ENCODE measurements at regions not wholly inside any gene's neighbourhood (a gene's known extent, or its start where the extent isn't known, plus 50 kb on each side); places are given as distances from the start of the nearest gene placed in this dataset.

GRCh38 chr20:6560978-6561377 lies 206.5 kb upstream of the BMP2 start:
- DNase-seq (ENCODE audit: low spot score): no peak

- no peak for DNase-seq (ENCODE audit: low spot score)
These were observed 207.7 kb upstream of the BMP2 start for GRCh38 chr20:6559791-6560190.

DNA sequence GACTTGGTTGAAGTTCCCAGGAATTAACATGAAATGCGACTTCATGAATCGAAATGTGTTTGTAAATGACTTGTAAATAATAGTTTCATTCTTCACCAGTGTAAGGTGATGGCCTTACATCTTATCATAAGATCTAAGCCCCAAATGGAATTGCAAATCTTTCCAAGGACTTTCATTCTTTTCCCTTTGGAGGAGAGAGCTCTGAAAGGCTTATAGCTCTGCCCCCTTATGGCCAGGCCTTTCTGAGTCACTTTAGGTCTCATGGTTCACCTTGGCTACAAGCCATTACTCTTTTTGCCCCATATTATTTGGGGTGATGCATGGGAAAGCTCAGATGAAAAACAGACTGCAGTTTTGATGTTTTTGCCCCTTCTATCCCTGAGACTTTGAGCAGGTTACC lies 209.1 kb upstream of the BMP2 start:
- no peak for DNase-seq (ENCODE audit: low spot score)

- DNase-seq (ENCODE audit: low spot score): no peak
These were observed 233.6 kb upstream of the BMP2 start for GRCh38 chr20:6533761-6534479.

DNA sequence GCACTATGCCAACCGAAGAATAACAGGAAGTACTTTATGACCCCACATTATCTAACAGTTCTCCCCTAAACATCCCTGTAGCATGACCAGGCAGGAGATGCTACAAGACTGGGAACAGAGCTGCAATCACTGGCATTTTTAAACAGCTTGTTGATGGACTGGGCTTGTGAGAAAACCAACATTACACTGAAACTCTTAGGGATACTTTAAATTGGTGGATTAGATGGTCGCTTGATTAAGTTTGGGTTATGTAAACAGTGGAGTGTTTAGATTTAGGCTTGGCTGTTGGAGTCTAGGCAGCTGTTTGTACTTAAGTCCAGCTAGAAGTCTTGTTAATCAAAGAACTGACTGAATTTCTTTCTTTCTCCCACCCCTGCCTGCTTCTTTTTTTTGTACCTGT lies 234.1 kb upstream of the BMP2 start:
- DNase-seq (ENCODE audit: low spot score): no peak

- DNase-seq (ENCODE audit: low spot score): no peak
These were observed 236.6 kb upstream of the BMP2 start for GRCh38 chr20:6530779-6531315.

DNA sequence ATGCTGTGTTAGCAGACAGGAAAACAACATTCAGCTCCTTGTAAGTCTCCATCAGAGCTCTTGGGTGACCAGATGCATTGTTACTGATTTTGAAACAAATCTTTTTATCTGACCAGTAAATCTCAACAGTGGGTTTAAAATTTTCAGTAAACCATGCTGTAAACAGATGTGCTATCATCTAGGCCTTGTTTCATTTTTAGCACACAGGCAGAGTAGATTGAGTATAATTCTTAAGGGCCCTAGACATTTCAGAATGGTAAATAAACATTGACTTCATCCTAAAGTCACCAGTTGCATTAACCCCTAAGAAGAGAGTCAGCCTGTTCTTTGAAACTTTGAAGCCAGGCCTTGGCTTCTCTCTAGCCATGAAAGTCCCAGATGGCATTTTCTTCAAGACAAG lies 237.2 kb upstream of the BMP2 start:
- DNase-seq (ENCODE audit: low spot score): no peak

DNA sequence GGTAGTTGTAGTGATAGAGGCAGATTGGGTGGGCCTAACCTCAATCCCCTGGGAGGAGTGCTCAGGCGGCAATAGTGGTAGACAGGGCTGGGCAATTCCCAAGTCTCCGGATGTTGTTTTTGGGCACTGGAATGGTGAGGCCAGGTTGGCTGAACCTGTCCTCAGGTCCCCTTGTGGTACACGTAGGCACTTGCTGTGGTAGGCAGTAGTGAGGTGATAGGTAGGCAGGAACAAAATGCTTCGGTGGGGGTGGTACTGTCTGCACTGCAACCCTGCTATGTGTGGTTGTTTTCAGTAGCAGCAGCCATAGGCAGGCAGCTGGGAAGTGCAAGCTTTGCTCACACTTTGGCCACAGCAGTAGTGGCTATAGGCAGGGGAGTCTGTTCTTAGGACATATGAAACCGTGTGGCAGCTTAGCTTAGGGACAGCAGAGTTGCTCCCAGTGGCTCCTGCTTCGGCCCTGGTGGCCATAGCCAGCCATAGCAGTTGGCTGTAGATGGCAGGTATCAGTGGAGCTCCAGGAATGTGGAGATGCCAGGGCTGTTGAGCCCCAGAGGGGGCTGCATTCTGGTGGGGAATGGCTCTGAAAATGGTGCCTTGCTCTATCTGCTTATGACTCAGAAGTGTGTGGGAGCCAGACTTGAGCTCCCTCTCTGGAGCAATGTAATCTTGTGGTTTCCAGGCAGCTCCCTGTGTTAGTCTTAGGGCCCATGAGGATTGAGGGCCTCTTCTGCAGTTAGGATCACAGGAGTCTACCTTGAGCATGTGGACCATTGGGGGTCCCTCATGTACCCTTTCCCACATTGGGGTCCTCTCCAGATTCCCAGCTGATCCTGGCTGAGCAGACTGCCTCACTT lies 241.8 kb upstream of the BMP2 start:
- DNase-seq (ENCODE audit: low spot score): no peak

DNA sequence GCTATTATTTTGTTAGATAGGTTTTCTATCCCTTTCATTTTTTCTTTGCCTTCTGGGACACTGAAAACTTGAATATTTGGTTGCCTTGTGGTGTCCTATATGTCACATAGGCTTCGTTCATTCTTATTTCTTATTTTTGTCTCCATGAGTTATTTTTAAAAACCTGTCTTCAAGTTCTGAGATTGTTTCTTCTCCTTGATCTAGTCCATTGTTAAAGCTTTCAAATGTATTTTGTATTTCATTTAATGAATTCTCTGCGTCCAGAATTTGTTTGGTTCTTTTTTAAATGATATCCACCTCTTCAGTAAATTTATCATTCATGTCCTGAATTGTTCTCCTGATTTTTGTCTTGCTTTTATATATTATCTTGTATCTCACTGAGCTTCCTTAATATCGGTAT lies 243.2 kb upstream of the BMP2 start:
- no peak for DNase-seq (ENCODE audit: low spot score)

GRCh38 chr20:6519556-6519955 lies 247.9 kb upstream of the BMP2 start:
- DNase-seq (ENCODE audit: low spot score): no peak

- no peak for DNase-seq (ENCODE audit: low spot score)
These were observed 252.2 kb upstream of the BMP2 start for GRCh38 chr20:6515261-6515660.

- no peak for DNase-seq (ENCODE audit: low spot score)
These were observed 253.9 kb upstream of the BMP2 start for GRCh38 chr20:6513599-6513998.

DNA sequence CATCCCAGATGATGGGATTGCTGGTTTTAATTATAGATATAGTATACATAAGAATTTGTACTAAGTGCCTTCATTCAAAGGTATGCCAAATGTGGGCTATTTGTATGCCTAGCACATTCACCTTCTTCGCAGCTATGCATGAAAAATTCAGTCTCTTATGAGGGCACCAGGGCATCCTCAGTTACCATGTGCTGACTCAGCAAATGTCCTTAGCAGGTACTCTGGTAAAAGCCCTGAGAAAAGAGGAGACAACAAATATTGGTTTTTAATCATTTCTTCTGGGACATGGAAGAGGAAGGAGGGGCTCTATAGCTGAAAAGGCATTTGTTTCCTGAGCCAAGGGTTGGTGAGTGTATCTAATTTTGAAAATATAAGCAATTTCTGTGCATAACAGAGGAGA lies 258.1 kb upstream of the BMP2 start:
- DNase-seq (ENCODE audit: low spot score): no peak

GRCh38 chr20:6506906-6507305 lies 260.6 kb upstream of the BMP2 start:
- no peak for DNase-seq (ENCODE audit: low spot score)

DNA sequence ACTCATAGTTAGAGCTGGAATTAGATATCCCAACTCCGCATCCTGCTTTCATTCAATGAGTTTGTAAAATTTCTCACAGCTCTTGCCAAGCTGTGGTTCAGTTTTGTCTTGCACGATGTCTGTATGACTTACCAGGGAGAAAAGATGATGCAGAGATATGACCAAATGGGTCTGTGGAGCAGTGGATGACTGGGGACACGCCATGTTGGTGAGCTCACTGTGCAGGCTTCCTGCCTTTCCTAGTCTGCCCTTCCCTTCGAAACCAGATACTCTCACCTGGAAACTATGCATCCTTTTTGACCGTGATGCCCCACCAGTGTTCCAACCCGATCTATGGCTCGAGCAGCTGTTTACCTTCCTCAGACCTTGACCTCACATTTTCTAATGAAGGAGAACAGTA lies 262.7 kb upstream of the BMP2 start:
- DNase-seq (ENCODE audit: low spot score): no peak

- DNase-seq (ENCODE audit: low spot score): no peak
These were observed 263.3 kb upstream of the BMP2 start for GRCh38 chr20:6504179-6504578.

GRCh38 chr20:6502999-6503398 lies 264.5 kb upstream of the BMP2 start:
- no peak for DNase-seq (ENCODE audit: low spot score)

GRCh38 chr20:6502219-6502618 lies 265.3 kb upstream of the BMP2 start:
- no peak for DNase-seq (ENCODE audit: low spot score)

GRCh38 chr20:6501061-6501460 lies 266.4 kb upstream of the BMP2 start:
- no peak for DNase-seq (ENCODE audit: low spot score)

DNA sequence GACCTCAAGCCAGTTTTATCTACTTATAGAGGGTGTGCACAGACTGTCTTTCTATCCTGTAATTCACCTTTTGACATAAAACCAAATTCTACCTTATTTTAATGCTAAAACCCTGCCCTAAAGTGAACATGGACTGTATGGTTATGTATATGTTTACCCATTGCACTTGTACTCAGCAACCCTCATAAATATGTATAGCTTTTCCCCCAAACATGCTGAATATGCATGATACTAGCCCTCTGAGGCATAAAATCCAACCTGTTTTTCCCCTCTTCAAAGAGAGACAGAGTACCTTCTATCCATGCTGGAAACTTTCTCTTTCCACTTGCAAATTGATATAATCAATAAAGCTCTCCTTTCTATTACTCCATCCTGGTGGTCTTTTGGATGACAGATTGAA lies 267.9 kb upstream of the BMP2 start:
- DNase-seq (ENCODE audit: low spot score): no peak

DNA sequence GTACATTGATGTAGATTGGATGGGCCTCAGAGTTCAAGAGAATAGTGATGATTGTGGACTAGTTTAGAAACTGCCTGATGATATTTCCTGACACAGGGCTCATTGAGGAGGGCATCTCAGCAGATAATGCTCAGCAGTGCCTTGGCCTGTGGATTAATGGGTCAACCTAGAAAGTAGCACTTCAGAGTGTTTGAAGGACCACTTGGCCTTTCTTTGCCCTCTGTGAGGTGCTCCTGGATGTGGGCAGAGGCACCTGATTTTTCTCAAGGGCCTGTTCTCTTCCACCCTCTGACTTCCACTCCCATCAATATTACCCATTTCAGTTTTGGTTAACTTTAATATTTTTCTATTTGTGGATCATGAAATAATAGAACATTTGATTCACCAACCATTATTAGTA lies 270.6 kb upstream of the BMP2 start:
- DNase-seq (ENCODE audit: low spot score): no peak

DNA sequence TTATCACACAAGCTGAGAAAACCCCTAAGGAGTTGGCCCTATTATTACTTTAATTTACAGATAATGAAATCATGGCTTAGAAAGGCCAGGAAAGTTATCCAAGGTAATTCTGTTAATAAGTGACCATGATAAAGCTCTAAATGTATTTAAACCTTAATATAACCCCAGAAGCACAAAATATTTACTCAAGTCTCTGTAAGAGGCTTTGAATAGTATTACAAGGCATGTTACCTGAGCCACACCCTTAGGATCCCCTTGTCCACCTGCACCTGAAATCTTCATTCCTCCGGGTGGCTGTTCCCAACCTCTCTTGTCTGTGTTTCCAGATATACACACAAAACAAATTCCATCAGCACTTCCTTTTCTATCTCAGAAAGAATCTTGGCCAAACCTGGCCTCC lies 271.6 kb upstream of the BMP2 start:
- no peak for DNase-seq (ENCODE audit: low spot score)

DNA sequence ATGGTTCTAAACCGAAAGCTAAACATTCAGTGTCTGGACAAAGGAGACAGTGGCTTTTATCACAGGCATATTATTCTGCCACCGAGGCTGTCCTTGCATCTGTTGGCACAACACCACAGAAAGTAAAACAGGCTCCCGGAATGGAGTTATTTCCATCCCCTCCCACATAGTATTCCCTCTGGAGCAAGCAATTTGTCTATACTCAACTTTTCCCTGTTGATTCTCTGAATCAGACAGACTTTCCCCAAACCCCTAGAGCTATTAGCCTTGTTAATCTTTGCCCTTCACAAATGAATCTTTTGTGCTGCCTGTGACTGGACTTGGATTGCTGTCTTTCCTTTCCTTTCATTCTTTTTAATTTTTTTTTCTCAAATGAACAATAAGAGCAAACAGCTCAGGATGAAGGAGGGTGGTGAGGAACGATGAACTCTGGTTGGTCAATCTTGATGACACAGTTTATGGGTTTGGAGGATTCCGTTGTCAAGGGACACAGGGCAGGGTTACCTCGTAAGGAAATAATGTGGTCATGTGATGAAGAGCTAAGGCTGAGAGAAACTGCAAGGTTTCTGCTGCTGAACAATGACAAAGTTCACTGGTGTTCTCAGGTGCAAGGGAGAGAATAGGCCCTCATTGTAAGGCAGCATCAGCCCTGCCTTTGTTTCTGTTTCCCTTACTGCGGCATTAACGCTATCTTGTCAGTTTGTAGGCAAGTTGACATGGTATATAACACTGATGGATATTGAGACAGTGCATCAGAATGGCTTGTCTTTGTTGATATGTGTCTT lies 275.0 kb upstream of the BMP2 start:
- DNase-seq (ENCODE audit: low spot score): no peak

Measured in hematopoietic multipotent progenitor cell treated with erythropoietin and hydrocortisone succinate and interleukin-3 and kit ligand, for 17 days (in vitro differentiated cells).